HG03378 (cell line): ENCODE measurements at regions not wholly inside any gene's neighbourhood (a gene's known extent, or its start where the extent isn't known, plus 50 kb on each side); places are given as distances from the start of the nearest gene placed in this dataset.

Source experiments
- ATAC-seq: cut with Tn5 transposase; IDR thresholded peaks from one replicate; pipeline ENCODE4 v1.9.1; 2021; ENCODE audit warnings: mild to moderate bottlenecking, moderate library complexity; ENCODE audit not compliant: unreplicated experiment

GRCh38 chr11:10908215-10908951 lies 50.5 kb upstream of the ZBED5 start:
- no peak for ATAC-seq
